Gastrocnemius medialis (tissue), 4 donors: ENCODE measurements at regions not wholly inside any gene's neighbourhood (a gene's known extent, or its start where the extent isn't known, plus 50 kb on each side); places are given as distances from the start of the nearest gene placed in this dataset.
"Not testable (repeated sequence)": the region's sequence is repeated elsewhere in the genome, so short reads cannot be mapped to it uniquely, and the experiment has no call there.

Source experiments
- ATAC-seq, 2 donors: fragments of 150-250 bp; one replicate each; pipeline ENCODE4 v1.9.1; 2016
- DNase-seq, 2 donors: peaks; one replicate each; pipeline ENCODE4 v3.0.0-alpha.2; 2019
- H3K27ac ChIP-seq, 4 donors: fragments of 200-600 bp; sonication (generic); 1 replicate in 1 of 4; 2 replicates in 3 of 4; pipeline ENCODE4 v1.5.1; 2016 to 2018; ENCODE audit warnings: mild to moderate bottlenecking in 2 of 4, moderate library complexity in 1 of 4
- H3K27me3 ChIP-seq, 3 donors: fragments of 200-600 bp; sonication (generic) in 2 of 3; 1 replicate in 1 of 3; 2 replicates in 2 of 3; pipeline versions ENCODE4 v1.5.1 to v1.6.0; 2016 to 2019; ENCODE audit warnings: mild to moderate bottlenecking in 1 of 3, moderate library complexity in 1 of 3
- H3K36me3 ChIP-seq, 2 donors: fragments of 200-600 bp; sonication (generic) in 1 of 2; one replicate each; pipeline ENCODE4 v1.5.1; 2017 to 2018
- H3K4me1 ChIP-seq, 2 donors: fragments of 200-600 bp; sonication (generic) in 1 of 2; one replicate each; pipeline ENCODE4 v1.5.1; 2016 to 2017; ENCODE audit warnings: mild to moderate bottlenecking in 2 of 2
- H3K4me3 ChIP-seq, 4 donors: fragments of 200-600 bp; sonication (generic) in 3 of 4; 1 replicate in 1 of 4; 2 replicates in 3 of 4; pipeline ENCODE4 v1.5.1; 2016 to 2019; ENCODE audit warnings: mild to moderate bottlenecking in 2 of 4
- H3K9me3 ChIP-seq, 3 donors: fragments of 200-600 bp; sonication (generic) in 2 of 3; 1 replicate in 1 of 3; 2 replicates in 2 of 3; pipeline ENCODE4 v1.5.1; 2016 to 2019
- POLR2A ChIP-seq, 2 donors: fragments of 450-650 bp; IDR thresholded peaks; one replicate each; pipeline ENCODE4 v1.6.1; 2017; ENCODE audit warnings: antibody characterized with exemption in 2 of 2, mild to moderate bottlenecking in 2 of 2, moderate library complexity in 2 of 2
- in situ Hi-C, 4 donors: fragments of 200-750 bp; cut with MboI; loops; one replicate each; pipeline versions ENCODE4 v1.15.0 to v1.8.0; 2017; ENCODE audit warnings: low sequenced_read_pairs in 4 of 4
- intact Hi-C: fragments of 100-400 bp; cut with DNase I; formaldehyde crosslinking; loops from one replicate; pipeline ENCODE4 v1.15.1; 2023; ENCODE audit warnings: low total_unique reads
- TF ChIP-seq, protein P1 (sequence below), 5 experiments: fragments of 450-650 bp in 3 of 5; fragments of 200-600 bp in 2 of 5; sonication (generic) in 2 of 5; IDR thresholded peaks in 4 of 5; conservative IDR thresholded peaks in 1 of 5; 1 replicate in 4 of 5; 2 replicates in 1 of 5; pipeline ENCODE4 v1.5.1; 2016 to 2019; ENCODE audit warnings: antibody characterized with exemption in 5 of 5, mild to moderate bottlenecking in 3 of 5, moderate library complexity in 3 of 5

GRCh38 chr10:30704026-30704600 is 74.6 kb upstream of the LYZL2 start:
- ATAC-seq: no peak

GRCh38 chr10:30703446-30703845 is 73.9 kb upstream of the LYZL2 start:
- H3K27me3 ChIP-seq, H3K9me3 ChIP-seq, H3K4me3 ChIP-seq, H3K27ac ChIP-seq, H3K4me1 ChIP-seq, intact Hi-C loops, H3K36me3 ChIP-seq, ATAC-seq, DNase-seq, in situ Hi-C loops: not testable (repeated sequence)

More at GRCh38 chr10:30704026-30704600, 74.6 kb upstream of the LYZL2 start:
- Histone ChIP-seq H3K9me3 (no peaks in the 10 kb centered on the region), H3K4me3 (no peak overlapping the region), H3K27ac (no peak overlapping the region), H3K27me3 (no peaks in the 10 kb centered on the region), H3K4me1 (no peaks in the 10 kb centered on the region), H3K36me3 (no peaks in the 10 kb centered on the region)
- DNase-seq: no peak
- intact Hi-C loops: no loop called here
- TF ChIP-seq POLR2A (IDR thresholded peaks at IDR 0.05): no peak
- TF ChIP-seq, protein P1, sequence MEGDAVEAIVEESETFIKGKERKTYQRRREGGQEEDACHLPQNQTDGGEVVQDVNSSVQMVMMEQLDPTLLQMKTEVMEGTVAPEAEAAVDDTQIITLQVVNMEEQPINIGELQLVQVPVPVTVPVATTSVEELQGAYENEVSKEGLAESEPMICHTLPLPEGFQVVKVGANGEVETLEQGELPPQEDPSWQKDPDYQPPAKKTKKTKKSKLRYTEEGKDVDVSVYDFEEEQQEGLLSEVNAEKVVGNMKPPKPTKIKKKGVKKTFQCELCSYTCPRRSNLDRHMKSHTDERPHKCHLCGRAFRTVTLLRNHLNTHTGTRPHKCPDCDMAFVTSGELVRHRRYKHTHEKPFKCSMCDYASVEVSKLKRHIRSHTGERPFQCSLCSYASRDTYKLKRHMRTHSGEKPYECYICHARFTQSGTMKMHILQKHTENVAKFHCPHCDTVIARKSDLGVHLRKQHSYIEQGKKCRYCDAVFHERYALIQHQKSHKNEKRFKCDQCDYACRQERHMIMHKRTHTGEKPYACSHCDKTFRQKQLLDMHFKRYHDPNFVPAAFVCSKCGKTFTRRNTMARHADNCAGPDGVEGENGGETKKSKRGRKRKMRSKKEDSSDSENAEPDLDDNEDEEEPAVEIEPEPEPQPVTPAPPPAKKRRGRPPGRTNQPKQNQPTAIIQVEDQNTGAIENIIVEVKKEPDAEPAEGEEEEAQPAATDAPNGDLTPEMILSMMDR (IDR thresholded peaks at IDR 0.05 in 4 of 5, conservative IDR thresholded peaks at IDR 0.05 in 1 of 5): no peak
- in situ Hi-C loops: no loop called here

DNA sequence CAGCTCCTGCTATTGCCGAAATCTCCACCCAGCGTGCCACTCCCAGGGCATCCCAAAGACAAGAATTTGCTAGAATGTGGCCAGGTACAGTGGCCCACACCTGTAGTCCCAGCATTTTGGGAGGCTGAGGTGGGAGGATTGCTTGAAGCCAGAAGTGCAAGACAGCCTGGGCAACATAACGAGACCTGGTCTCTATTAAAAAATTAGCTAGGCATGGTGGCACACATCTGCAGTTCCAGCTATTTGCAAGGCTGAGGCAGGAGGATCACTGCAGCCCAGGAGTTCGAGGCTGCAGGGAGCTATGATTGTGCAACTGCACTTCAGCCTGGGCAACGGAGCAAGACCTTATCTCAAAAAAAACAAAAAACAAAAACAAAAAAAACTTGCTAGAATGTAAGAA is 73.3 kb upstream of the LYZL2 start:
- intact Hi-C loops (no loop called here), in situ Hi-C loops (no loop called here)
- H3K9me3 ChIP-seq: no peaks in the 10 kb centered on the region
- TF ChIP-seq, protein P1 (IDR thresholded peaks at IDR 0.05 in 4 of 5, conservative IDR thresholded peaks at IDR 0.05 in 1 of 5): no peak
- no peak for TF ChIP-seq POLR2A (IDR thresholded peaks at IDR 0.05)
- no peak overlapping the region for H3K4me3 ChIP-seq
- no peak for ATAC-seq
- no peaks in the 10 kb centered on the region for H3K36me3 ChIP-seq
- H3K27me3 ChIP-seq: no peaks in the 10 kb centered on the region
- H3K4me1 ChIP-seq: no peaks in the 10 kb centered on the region
- H3K27ac ChIP-seq: no peak overlapping the region
- DNase-seq: no peak

GRCh38 chr10:30701451-30702173 is 72.1 kb upstream of the LYZL2 start:
- intact Hi-C loops (no loop called here), in situ Hi-C loops (no loop called here)
- Histone ChIP-seq H3K4me1 (no peaks in the 10 kb centered on the region), H3K9me3 (no peaks in the 10 kb centered on the region), H3K4me3 (no peak overlapping the region), H3K36me3 (no peaks in the 10 kb centered on the region), H3K27ac (no peak overlapping the region), H3K27me3 (no peaks in the 10 kb centered on the region)
- DNase-seq (peak in 1 of 2 donors; percentile 18), ATAC-seq (no peak)
- no peak for TF ChIP-seq POLR2A (IDR thresholded peaks at IDR 0.05)
- TF ChIP-seq, protein P1 (IDR thresholded peaks at IDR 0.05 in 4 of 5, conservative IDR thresholded peaks at IDR 0.05 in 1 of 5): no peak

GRCh38 chr10:30697806-30698205 is 68.3 kb upstream of the LYZL2 start:
- intact Hi-C loops (no loop called here), in situ Hi-C loops (no loop called here)
- Histone ChIP-seq H3K27ac (no peak overlapping the region), H3K4me3 (no peak overlapping the region), H3K9me3 (no peaks in the 10 kb centered on the region), H3K4me1 (no peaks in the 10 kb centered on the region), H3K27me3 (no peaks in the 10 kb centered on the region), H3K36me3 (no peaks in the 10 kb centered on the region)
- ATAC-seq: no peak
- TF ChIP-seq, protein P1 (IDR thresholded peaks at IDR 0.05 in 4 of 5, conservative IDR thresholded peaks at IDR 0.05 in 1 of 5): no peak
- no peak for TF ChIP-seq POLR2A (IDR thresholded peaks at IDR 0.05)
- no peak for DNase-seq

DNA sequence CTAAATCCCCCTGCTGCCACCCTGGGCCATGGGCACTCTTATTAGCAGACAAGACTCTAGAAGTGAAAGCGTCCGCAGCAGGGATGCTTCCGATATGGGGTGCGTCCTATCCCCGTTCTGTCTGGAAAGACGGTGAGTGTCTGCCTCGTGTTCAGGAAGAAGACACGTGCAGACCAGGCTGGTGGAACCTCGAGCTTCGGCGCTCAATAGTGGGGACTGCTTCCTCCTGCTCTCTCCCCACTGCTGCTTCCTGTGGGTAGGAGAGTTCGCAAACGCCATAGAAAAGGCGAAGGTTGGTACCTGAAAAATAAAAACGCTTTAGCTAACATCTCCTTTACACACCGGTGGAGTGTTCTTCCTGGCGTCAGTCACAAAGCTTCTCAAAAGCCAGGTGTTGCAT is 67.7 kb upstream of the LYZL2 start:
- in situ Hi-C loops, H3K4me1 ChIP-seq, H3K4me3 ChIP-seq, H3K36me3 ChIP-seq, intact Hi-C loops, H3K27ac ChIP-seq, DNase-seq, H3K9me3 ChIP-seq, ATAC-seq, H3K27me3 ChIP-seq: not testable (repeated sequence)

- intact Hi-C loops, H3K27me3 ChIP-seq, H3K36me3 ChIP-seq, H3K4me3 ChIP-seq, H3K27ac ChIP-seq, in situ Hi-C loops, DNase-seq, ATAC-seq, H3K9me3 ChIP-seq, H3K4me1 ChIP-seq: not testable (repeated sequence)
Measured at GRCh38 chr10:30696416-30697185, 67.0 kb upstream of the LYZL2 start.
